SK-N-SH treated with all-trans-retinoic acid at 6 μM for 48 hours (cell line): ENCODE measurements at regions not wholly inside any gene's neighbourhood (a gene's known extent, or its start where the extent isn't known, plus 50 kb on each side); places are given as distances from the start of the nearest gene placed in this dataset.

Source experiments
- CSDC2 ChIP-seq: fragments of 250-450 bp; sonication (Bioruptor Pico); IDR thresholded peaks from 2 replicates; pipeline ENCODE4 v1.5.0; 2020; ENCODE audit warnings: mild to moderate bottlenecking, moderate library complexity
- ESRRG ChIP-seq: fragments of 250-450 bp; sonication (Bioruptor Pico); IDR thresholded peaks from 2 replicates; pipeline ENCODE4 v1.6.1; 2021; ENCODE audit warnings: mild to moderate bottlenecking
- ISL1 ChIP-seq: fragments of 250-450 bp; sonication (Bioruptor Pico); IDR thresholded peaks from 2 replicates; pipeline ENCODE4 v2.1.2; 2022; ENCODE audit warnings: mild to moderate bottlenecking, moderate library complexity
- OSR1 ChIP-seq: fragments of 250-450 bp; sonication (Bioruptor Pico); IDR thresholded peaks from 2 replicates; pipeline ENCODE4 v1.8.0; 2022; ENCODE audit warnings: moderate library complexity, mild to moderate bottlenecking, inconsistent platforms
- PATZ1 ChIP-seq: fragments of 250-450 bp; sonication (Bioruptor Pico); IDR thresholded peaks from 2 replicates; pipeline ENCODE4 v1.8.0; 2020; ENCODE audit warnings: mild to moderate bottlenecking, moderate library complexity, borderline replicate concordance
- RARB ChIP-seq: fragments of 250-450 bp; sonication (Bioruptor Pico); IDR thresholded peaks from 2 replicates; pipeline ENCODE4 v1.8.0; 2021; ENCODE audit warnings: mild to moderate bottlenecking, moderate library complexity
- SNAI2 ChIP-seq: fragments of 250-450 bp; sonication (Bioruptor Pico); IDR thresholded peaks from 2 replicates; pipeline ENCODE4 v1.5.0; 2020; ENCODE audit warnings: mild to moderate bottlenecking, moderate library complexity
- ZFP3 ChIP-seq: fragments of 250-450 bp; sonication (Bioruptor Pico); IDR thresholded peaks from 2 replicates; pipeline ENCODE4 v1.5.0; 2020; ENCODE audit warnings: mild to moderate bottlenecking, moderate library complexity

- TF ChIP-seq ESRRG (CRISPR knock-in tag) (no peak), ISL1 (CRISPR knock-in tag) (no peak), OSR1 (CRISPR knock-in tag) (no peak), PATZ1 (CRISPR knock-in tag) (no peak), ZFP3 (CRISPR knock-in tag) (no peak), SNAI2 (no peak), RARB (no peak), CSDC2 (CRISPR knock-in tag) (no peak)
Observed at GRCh38 chr11:115030166-115030565, 351.8 kb downstream of the NXPE2 start.
